MG63 (cell line): ENCODE measurements at regions not wholly inside any gene's neighbourhood (a gene's known extent, or its start where the extent isn't known, plus 50 kb on each side); places are given as distances from the start of the nearest gene placed in this dataset.
"Not testable (repeated sequence)": the region's sequence is repeated elsewhere in the genome, so short reads cannot be mapped to it uniquely, and the experiment has no call there.

Experiments
- DNase-seq: peaks from one replicate; pipeline ENCODE4 v3.0.0-alpha.2; 2020
- H3K27me3 ChIP-seq: fragments of 250-450 bp; sonication (Bioruptor Pico); 2 replicates; pipeline ENCODE4 v1.5.1; 2020; ENCODE audit warnings: mild to moderate bottlenecking, moderate library complexity
- H3K36me3 ChIP-seq: fragments of 250-450 bp; sonication (Bioruptor Pico); 2 replicates; pipeline ENCODE4 v1.5.1; 2020; ENCODE audit warnings: mild to moderate bottlenecking, moderate library complexity
- H3K4me3 ChIP-seq: fragments of 250-450 bp; sonication (Bioruptor Pico); 2 replicates; pipeline ENCODE4 v1.5.1; 2020; ENCODE audit warnings: mild to moderate bottlenecking, moderate library complexity
- H3K9me3 ChIP-seq: fragments of 250-450 bp; sonication (Bioruptor Pico); 2 replicates; pipeline ENCODE4 v1.5.1; 2020; ENCODE audit warnings: mild to moderate bottlenecking, moderate library complexity

DNA sequence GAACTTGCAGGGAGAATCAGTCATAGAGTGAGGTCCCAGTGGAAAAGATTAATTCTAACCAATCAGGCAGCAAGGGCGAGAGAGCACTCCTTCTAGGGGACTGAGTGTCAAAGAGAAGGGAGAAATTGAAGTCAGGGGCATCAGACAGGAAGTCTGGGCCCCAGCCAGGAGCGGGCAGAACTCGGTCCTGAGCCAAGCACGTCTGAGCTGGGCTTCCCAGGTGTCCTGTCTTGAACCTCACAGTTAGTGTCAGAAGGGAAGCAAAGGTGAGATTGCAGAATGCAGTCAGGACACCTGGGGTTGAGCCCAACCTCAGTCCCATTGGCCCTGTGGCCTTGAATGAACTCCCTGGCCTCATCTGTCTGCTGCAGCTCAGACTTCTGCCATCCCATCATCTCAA, 220.9 kb downstream of the SMAD2 start:
- no peak overlapping the region for H3K4me3 ChIP-seq
- no peaks in the 10 kb centered on the region for H3K36me3 ChIP-seq
- DNase-seq: no peak
- H3K9me3 ChIP-seq: no peaks in the 10 kb centered on the region
- H3K27me3 ChIP-seq: no peaks in the 10 kb centered on the region

DNA sequence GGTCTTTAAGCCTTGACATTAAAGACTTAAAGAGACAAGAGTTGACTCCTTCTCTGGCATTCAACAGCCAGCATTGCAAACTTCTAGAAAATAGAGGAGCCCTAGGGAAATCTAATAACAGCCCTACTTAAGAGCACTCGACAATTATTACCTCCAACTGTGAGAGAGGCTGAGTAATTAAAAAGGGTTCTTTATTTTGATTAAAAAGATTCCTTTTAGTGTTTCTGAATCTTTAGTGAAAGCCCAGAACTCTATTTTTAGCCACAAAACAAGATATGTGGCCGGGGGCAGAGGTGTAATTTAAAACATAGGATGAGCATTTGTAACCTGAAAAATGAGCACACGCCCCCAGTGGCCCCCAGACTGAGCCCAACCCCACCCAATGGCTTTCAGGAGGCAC, 222.3 kb downstream of the SMAD2 start:
- Histone ChIP-seq H3K27me3 (no peaks in the 10 kb centered on the region), H3K4me3 (no peak overlapping the region), H3K36me3 (no peaks in the 10 kb centered on the region), H3K9me3 (no peaks in the 10 kb centered on the region)
- DNase-seq: no peak

DNA sequence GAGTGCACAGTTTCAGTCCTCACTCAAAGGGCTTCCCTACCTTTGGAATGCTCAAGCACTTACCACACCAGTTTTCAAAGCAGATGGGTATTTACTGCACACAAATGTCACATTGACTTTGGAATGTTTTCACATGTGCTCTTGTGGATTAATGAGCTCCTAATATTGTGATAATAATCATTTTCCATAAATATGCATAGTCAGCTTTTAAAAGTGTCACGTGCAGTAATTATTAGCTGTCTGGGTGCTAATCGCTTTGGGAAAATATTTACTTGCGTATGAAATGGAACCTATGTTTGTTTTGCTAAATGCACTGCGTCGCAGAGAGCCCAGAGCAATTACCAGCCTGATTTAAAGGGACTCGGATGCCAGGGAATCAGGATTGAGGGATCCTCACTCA, 229.3 kb downstream of the SMAD2 start:
- Histone ChIP-seq H3K27me3 (no peaks in the 10 kb centered on the region; the same call in 1 of the 2 replicates), H3K9me3 (no peaks in the 10 kb centered on the region), H3K4me3 (no peak overlapping the region), H3K36me3 (no peaks in the 10 kb centered on the region)
- DNase-seq: no peak

DNA sequence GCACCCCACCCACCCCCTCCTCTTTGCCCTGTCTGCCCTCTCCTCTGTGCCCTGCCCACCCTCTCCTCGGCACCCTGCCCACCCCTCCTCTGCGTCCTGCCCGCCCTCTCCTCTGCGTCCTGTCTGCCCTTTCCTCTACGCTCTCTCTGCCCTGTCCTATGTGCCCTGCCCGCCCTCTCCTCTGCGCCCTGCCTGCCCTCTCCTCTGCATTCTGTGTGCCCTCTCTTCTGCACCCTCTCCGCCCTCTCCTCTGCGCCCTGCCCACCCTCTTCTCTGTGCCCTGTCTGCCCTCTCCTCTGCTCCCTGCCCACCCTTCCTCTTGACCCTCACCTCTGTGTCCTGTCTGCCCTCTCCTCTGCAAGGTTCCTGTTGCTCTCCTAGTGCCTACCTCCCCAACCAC, 233.6 kb downstream of the SMAD2 start:
- H3K27me3 ChIP-seq: no peaks in the 10 kb centered on the region; the same call in 1 of the 2 replicates
- no peaks in the 10 kb centered on the region for H3K9me3 ChIP-seq
- DNase-seq: no peak
- no peak overlapping the region for H3K4me3 ChIP-seq
- H3K36me3 ChIP-seq: no peaks in the 10 kb centered on the region

DNA sequence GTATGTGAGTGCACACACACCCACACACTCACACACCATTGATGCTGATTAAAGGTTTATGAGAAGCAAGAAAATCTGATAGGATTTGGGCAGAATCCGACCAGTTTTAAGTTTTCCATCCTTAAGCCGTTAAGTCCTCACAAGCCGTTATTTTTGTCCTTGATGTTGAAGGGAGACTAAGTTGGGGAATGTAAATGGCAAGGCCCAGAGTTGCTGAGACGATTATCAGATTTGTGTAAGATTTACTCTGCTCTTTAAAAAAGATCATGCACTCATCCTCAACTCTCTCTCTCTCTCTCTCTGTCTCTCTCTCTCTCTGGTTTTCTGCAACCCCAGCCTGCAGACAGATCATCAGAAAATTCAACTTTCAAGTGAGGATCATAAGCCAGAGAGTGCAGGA, 238.8 kb downstream of the SMAD2 start:
- DNase-seq: no peak
- no peaks in the 10 kb centered on the region for H3K27me3 ChIP-seq
- H3K4me3 ChIP-seq: no peak overlapping the region
- no peaks in the 10 kb centered on the region for H3K9me3 ChIP-seq
- no peaks in the 10 kb centered on the region for H3K36me3 ChIP-seq

DNA sequence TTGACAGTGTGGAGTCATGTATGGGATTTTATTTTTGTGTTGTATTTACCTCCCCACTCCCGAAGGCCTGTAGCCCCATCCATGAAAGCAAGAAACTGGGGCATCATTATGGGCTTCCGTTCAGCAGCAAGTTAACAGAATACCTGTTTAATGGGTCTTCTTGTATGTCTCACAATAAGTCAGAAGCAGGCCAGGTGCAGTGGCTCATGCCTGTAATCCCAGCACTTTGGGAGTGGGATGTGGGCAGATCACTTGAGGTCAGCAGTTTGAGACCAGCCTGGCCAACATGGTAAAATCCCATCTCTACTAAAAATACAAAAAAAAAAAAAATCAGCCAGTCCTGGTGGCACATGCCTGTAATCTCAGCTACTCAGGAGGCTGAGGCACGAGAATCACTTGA, 239.7 kb downstream of the SMAD2 start:
- not testable (repeated sequence) for H3K4me3 ChIP-seq, DNase-seq, H3K9me3 ChIP-seq, H3K27me3 ChIP-seq, H3K36me3 ChIP-seq

DNA sequence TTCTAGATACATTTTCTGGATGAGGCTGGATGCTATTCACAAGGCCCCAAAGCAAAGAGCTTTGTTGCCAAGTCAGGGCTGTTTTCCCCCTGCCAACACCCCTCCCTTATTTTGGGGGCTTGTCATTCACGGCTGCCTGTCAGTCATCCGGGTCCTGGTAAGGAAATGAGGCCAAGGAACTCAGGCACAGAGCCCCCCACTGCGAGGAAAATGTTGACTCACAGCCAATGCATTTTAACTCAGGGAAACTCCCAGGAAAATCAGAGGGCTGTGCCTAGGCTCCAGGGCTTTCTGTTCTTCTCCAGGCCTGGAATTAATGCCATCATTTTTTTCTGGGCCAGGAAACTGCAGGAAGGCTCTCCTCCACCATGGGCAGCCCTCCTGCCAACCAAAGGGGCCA, 241.1 kb downstream of the SMAD2 start:
- DNase-seq: no peak
- Histone ChIP-seq H3K4me3 (no peak overlapping the region), H3K27me3 (no peaks in the 10 kb centered on the region), H3K9me3 (no peaks in the 10 kb centered on the region), H3K36me3 (no peaks in the 10 kb centered on the region)

DNA sequence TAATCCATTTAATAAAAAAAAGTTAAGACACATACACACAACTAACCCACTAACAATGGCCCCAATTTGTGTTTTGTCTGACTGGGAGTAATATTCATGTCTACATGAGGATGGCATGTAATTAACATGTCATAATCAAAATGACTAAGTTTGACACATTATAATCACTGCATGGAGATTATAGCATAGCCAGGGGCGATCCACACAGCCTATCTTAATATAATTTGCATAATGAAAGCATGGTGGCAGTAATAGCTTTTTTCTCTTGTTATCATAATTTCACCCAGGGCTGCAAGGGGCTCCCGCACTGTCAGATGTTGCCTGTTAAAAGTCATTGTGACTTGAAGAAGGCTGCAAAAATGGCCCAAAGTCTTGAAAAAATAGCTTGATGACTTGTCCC, 243.7 kb downstream of the SMAD2 start:
- H3K36me3 ChIP-seq: no peaks in the 10 kb centered on the region
- no peaks in the 10 kb centered on the region for H3K27me3 ChIP-seq
- DNase-seq: no peak
- H3K4me3 ChIP-seq: no peak overlapping the region
- no peaks in the 10 kb centered on the region for H3K9me3 ChIP-seq

DNA sequence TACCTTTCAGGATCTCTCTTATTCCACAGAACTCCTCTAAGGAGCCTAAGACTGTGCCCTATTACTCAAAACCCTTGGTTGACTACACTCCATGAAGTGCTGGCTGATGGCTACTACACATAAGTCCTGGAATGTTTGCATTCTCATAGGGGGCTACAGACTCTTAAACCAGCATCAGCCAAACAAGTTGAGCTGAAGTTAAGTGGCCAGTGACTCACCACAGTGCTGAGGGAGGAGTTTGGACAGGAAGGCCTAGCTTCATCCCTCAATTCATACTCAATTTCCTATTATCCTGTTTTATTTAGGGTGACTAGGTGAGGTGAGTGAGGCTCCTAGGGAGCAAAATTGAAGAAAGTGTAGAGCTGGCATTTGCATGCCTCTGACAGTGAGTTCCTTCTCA, 246.7 kb downstream of the SMAD2 start:
- H3K9me3 ChIP-seq: no peaks in the 10 kb centered on the region
- H3K36me3 ChIP-seq: no peaks in the 10 kb centered on the region
- no peak for DNase-seq
- no peak overlapping the region for H3K4me3 ChIP-seq
- no peaks in the 10 kb centered on the region for H3K27me3 ChIP-seq

DNA sequence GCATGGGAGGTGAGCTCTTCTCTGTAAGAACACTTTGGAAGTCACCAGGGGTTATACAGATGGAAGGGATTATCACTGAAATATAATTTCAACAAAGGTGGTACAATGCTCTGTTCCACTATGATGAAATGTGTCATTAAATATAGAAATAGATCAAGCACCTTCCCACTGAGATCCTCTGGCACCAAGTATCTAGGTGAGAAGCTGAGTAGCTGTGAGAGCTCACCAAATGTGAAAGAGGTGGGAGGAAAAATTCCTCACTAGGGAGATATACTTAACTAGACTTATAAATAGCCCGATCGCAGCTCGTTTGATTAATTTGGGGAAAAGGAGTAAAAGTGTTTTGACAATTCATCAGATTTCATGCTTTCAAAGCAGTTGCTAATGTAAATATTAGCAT, 247.6 kb downstream of the SMAD2 start:
- Histone ChIP-seq H3K36me3 (no peaks in the 10 kb centered on the region), H3K9me3 (no peaks in the 10 kb centered on the region), H3K27me3 (no peaks in the 10 kb centered on the region), H3K4me3 (no peak overlapping the region)
- DNase-seq: no peak

DNA sequence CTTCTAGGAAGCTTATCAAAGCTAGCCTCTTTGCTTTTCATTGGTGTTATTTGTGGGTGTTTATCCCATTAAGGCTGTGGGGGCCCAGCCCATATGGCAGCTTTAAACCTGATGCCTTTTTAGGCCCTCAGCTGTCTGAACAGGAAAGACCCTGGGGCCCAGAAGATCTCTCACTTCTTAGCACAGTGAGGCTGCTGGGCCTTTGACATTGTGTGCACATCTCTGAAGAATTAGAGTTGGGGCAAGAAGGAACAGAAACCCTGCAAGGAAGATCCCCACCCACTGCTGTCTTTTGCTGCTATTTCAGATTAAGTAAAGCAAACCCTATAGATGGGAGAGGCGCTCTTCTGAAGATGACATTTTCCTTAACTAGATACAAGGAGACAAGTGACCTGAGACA, 250.0 kb downstream of the SMAD2 start:
- H3K9me3 ChIP-seq: no peaks in the 10 kb centered on the region
- no peaks in the 10 kb centered on the region for H3K27me3 ChIP-seq
- H3K36me3 ChIP-seq: no peaks in the 10 kb centered on the region
- no peak for DNase-seq
- H3K4me3 ChIP-seq: no peak overlapping the region

DNA sequence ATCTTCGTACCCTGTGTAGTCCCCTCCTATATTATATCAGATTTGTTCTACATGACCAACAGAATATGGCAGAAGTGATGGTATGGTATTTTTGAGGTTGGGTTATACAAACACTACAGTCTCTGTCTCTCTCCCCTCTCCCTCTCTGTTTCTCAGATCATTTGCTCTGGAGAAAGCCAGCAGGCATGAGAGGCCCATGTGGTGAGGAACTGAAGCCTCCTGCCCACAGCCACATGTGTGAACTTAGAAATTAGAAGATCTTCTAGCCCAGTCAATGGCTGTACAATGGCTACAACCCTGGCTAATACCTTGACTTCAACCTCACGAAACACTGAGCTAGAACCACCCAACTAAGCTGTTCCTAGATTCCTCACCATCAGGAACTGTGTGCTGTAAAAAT, 250.6 kb downstream of the SMAD2 start:
- H3K9me3 ChIP-seq: no peaks in the 10 kb centered on the region
- H3K27me3 ChIP-seq: no peaks in the 10 kb centered on the region
- H3K36me3 ChIP-seq: no peaks in the 10 kb centered on the region
- H3K4me3 ChIP-seq: no peak overlapping the region
- DNase-seq: no peak

DNA sequence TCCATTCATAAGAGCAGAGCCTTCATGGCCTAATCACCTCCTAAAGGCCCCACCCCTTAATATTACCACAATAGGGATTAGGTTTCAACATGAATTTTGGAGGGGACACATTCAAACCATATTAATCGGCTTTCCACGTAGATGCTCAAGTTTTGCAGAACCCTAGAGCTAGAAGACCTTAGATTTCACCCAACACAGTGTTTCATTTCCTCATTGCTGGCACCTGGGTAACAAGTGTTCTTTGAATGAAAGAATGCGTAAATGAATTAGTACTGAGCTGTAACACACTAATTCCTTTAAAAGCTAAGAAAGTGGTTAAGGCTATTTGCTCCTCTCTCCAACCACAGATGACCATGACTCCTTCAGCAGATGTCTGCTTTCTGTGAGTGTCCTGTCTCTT, 252.5 kb downstream of the SMAD2 start:
- Histone ChIP-seq H3K36me3 (no peaks in the 10 kb centered on the region), H3K4me3 (no peak overlapping the region), H3K9me3 (no peaks in the 10 kb centered on the region), H3K27me3 (no peaks in the 10 kb centered on the region)
- no peak for DNase-seq

DNA sequence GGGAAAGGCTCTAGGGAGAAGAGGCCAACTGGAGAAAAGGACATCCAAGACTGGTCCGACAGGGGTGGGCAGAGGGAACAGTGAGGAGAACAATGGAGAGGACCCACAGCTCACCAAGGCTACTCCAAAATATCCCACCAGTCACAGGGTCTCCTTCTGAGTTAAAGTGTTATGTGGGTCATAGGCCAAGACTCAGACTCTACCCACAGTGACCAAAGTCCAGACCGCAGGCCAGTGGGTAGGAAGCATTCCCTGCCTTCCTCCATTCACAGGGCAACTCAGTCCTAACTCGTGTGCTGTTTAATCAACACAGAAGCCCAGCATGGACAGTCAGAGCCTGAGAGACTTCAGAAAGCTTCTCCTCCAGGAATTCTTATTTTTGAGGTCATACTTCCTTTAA, 260.6 kb downstream of the SMAD2 start:
- Histone ChIP-seq H3K27me3 (peaks cover 4% of the 10 kb centered on the region), H3K9me3 (no peaks in the 10 kb centered on the region), H3K36me3 (no peaks in the 10 kb centered on the region), H3K4me3 (no peak overlapping the region)
- DNase-seq: no peak

DNA sequence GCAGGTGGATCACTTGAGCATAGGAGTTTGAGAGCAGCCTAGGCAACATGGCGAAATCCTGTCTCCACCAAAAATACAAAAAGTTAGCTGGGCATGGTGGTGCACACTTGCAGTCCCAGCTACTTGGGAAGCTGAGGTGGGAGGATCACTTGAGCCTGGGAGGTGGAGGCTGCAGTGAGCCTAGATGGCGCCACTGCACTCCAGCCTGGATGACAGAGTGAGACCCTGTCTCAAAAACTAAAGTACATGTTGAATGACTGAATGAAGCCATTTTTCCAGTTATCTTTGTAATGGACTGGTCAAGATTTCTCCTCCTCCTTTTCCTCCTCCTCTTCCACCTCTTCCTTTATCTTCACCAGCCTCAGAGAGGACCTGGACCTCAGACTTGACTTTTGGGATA, 272.0 kb downstream of the SMAD2 start:
- DNase-seq: no peak
- H3K36me3 ChIP-seq: no peaks in the 10 kb centered on the region
- H3K4me3 ChIP-seq: no peak overlapping the region
- no peaks in the 10 kb centered on the region for H3K9me3 ChIP-seq
- no peaks in the 10 kb centered on the region for H3K27me3 ChIP-seq

DNA sequence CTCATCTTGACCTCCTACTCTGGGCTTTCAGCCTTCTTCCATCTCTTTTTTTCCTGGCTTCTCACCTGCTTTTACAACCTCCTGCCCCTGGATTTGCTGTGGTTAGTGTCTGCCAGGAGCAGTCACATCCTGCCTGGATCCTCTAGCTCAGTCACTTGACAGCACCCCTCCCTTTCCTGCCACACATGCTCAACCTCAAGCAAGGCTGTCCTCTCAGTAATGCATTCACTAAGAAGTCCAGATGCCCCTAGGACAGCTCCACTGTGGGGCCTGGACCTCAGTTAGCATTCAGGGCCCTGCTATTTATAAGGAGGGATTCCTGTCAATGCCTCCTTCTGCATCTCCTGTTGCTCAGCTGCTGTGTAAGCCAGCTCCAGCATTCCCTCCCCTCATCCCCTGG, 275.5 kb downstream of the SMAD2 start:
- Histone ChIP-seq H3K36me3 (no peaks in the 10 kb centered on the region), H3K9me3 (no peaks in the 10 kb centered on the region), H3K27me3 (no peaks in the 10 kb centered on the region), H3K4me3 (no peak overlapping the region)
- DNase-seq: no peak

DNA sequence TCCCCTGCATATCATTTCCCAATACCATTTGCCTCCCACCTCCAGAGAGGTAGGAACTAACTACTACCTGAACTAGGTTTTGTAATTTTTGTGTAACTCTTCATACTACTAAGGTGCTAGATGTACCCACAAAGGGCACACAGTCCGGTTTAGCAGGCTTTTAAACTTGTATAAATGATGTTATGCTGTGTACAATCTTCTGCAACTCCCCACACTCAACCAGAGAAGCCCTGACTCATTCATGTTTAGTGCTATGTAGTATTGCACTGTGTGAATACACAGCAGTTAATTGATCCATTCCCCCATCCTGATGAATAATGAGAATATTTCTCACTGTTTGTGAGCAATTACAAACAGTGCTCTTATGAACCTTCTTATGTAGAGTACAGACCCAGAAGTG, 285.6 kb downstream of the SMAD2 start:
- H3K36me3 ChIP-seq: no peaks in the 10 kb centered on the region
- no peak for DNase-seq
- no peaks in the 10 kb centered on the region for H3K9me3 ChIP-seq
- 0 out of 2 replicates have a peak, but pooled peaks cover 2% of the 10 kb centered on the region for H3K27me3 ChIP-seq
- no peak overlapping the region for H3K4me3 ChIP-seq

DNA sequence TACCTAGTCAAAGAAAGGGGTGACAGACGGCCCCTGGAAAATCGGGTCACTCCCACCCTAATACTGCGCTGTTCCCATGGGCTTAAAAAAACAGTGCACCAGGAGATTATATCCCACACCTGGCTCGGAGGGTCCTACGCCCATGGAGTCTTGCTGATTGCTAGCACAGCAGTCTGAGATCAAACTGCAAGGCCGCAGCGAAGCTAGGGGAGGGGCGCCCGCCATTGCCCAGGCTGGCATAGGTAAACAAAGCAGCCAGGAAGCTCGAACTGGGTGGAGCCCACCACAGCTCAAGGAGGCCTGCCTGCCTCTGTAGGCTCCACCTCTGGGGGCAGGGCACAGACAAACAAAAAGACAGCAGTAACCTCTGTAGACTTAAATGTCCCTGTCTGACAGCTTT, 292.9 kb downstream of the SMAD2 start:
- not testable (repeated sequence) for H3K9me3 ChIP-seq, H3K36me3 ChIP-seq, H3K27me3 ChIP-seq, DNase-seq, H3K4me3 ChIP-seq

DNA sequence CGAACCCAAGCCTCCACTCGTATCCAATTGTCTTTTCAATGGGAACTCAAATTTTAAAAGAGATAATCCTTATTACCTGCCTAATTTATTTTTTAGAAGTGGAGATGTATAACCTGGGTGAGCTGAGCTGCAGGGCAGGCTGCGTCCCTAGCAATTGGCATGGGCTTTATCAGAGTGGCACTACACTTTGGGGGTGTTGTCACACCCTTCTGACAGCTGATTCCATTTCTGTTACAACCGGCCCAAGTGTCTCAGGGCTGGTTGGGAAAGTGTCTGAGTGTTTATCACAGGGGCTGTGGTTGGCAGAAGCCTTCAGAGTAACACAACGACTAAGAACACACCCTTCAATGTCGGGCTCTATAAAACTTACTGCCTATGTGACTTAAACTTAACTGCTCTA, 295.0 kb downstream of the SMAD2 start:
- Histone ChIP-seq H3K27me3 (no peaks in the 10 kb centered on the region; the same call in 1 of the 2 replicates), H3K36me3 (no peaks in the 10 kb centered on the region), H3K4me3 (no peak overlapping the region), H3K9me3 (no peaks in the 10 kb centered on the region)
- no peak for DNase-seq
